Spleen (tissue), 7 donors: ENCODE measurements at regions not wholly inside any gene's neighbourhood (a gene's known extent, or its start where the extent isn't known, plus 50 kb on each side); places are given as distances from the start of the nearest gene placed in this dataset.

Source experiments
- CTCF ChIP-seq, 11 experiments: fragments of 200-600 bp in 7 of 11; fragments of 450-650 bp in 4 of 11; sonication (generic) in 4 of 11; IDR thresholded peaks in 8 of 11; conservative IDR thresholded peaks in 3 of 11; 1 replicate in 7 of 11; 2 replicates in 4 of 11; pipeline versions ENCODE4 v1.4.0 to v1.8.0; 2016 to 2021; ENCODE audit warnings: antibody characterized with exemption in 11 of 11, inconsistent platforms in 4 of 11, mild to moderate bottlenecking in 1 of 11
- POLR2A ChIP-seq, 3 donors: fragments of 450-650 bp; IDR thresholded peaks; one replicate each; pipeline ENCODE4 v1.5.1; 2017; ENCODE audit warnings: antibody characterized with exemption in 3 of 3, mild to moderate bottlenecking in 1 of 3
- POLR2AphosphoS5 ChIP-seq, 3 donors: sonication (generic); formaldehyde crosslinking; IDR thresholded peaks; one replicate each; pipeline ENCODE4 v1.5.1; 2017; ENCODE audit warnings: antibody characterized with exemption in 3 of 3
- donor health status: DM: no; HTN: no; CAD: no; lungs with moderate emphysema.
- donor health status: DM: no; HTN: no; CAD: no.
- donor health status: DM: no; HTN: no; CAD: no.

GRCh38 chr1:217946511-217946910 is 315.4 kb downstream of the SPATA17 start:
- TF ChIP-seq CTCF (IDR thresholded peaks at IDR 0.05 in 8 of 11, conservative IDR thresholded peaks at IDR 0.05 in 3 of 11) (no peak), POLR2A (IDR thresholded peaks at IDR 0.05) (no peak), POLR2AphosphoS5 (IDR thresholded peaks at IDR 0.05) (no peak)
